GM23338 (cell line): ENCODE measurements at regions not wholly inside any gene's neighbourhood (a gene's known extent, or its start where the extent isn't known, plus 50 kb on each side); places are given as distances from the start of the nearest gene placed in this dataset.

Source experiments
- ATAC-seq: fragments of 200-7000 bp; cut with Tn5 transposase; 3 replicates; pipeline ENCODE4 v1.9.1; 2020
- DNase-seq: peaks from one replicate; pipeline ENCODE4 v3.0.0-alpha.2; 2015; ENCODE audit warnings: low spot score
- H2AFZ ChIP-seq: fragments of 200-600 bp; sonication (generic); 2 replicates; pipeline ENCODE4 v1.8.0; 2016; ENCODE audit warnings: antibody characterized with exemption, mild to moderate bottlenecking, moderate library complexity
- H3F3A ChIP-seq: fragments of 200-600 bp; sonication (generic); replicated peaks from 2 replicates; pipeline ENCODE4 v1.8.0; 2017; ENCODE audit warnings: antibody characterized with exemption, mixed run types, low read depth
- H3K27ac ChIP-seq: fragments of 200-600 bp; sonication (generic); 2 replicates; pipeline ENCODE4 v1.6.1; 2016; ENCODE audit warnings: low read depth
- H3K27me3 ChIP-seq: fragments of 200-600 bp; sonication (generic); 2 replicates; pipeline ENCODE4 v1.8.0; 2016; ENCODE audit warnings: mild to moderate bottlenecking, mixed run types, moderate library complexity; ENCODE audit not compliant: insufficient read depth
- H3K36me3 ChIP-seq: fragments of 200-600 bp; sonication (generic); 2 replicates; pipeline ENCODE4 v1.8.0; 2016; ENCODE audit warnings: mild to moderate bottlenecking; ENCODE audit not compliant: insufficient read depth
- H3K4me1 ChIP-seq: fragments of 200-600 bp; sonication (generic); 2 replicates; pipeline ENCODE4 v1.8.0; 2016; ENCODE audit warnings: mild to moderate bottlenecking, moderate library complexity; ENCODE audit not compliant: insufficient read depth
- H3K4me2 ChIP-seq: fragments of 200-600 bp; sonication (generic); 2 replicates; pipeline ENCODE4 v1.7.1; 2017; ENCODE audit warnings: mixed run types
- H3K4me3 ChIP-seq: fragments of 200-600 bp; sonication (generic); 2 replicates; pipeline ENCODE4 v1.6.1; 2016; ENCODE audit warnings: mixed run types
- H3K79me2 ChIP-seq: fragments of 200-600 bp; sonication (generic); replicated peaks from 2 replicates; pipeline ENCODE4 v1.8.0; 2017; ENCODE audit warnings: mild to moderate bottlenecking; ENCODE audit not compliant: insufficient read depth
- H3K9me2 ChIP-seq: fragments of 200-600 bp; sonication (generic); 2 replicates; pipeline ENCODE4 v1.8.0; 2017; ENCODE audit not compliant: insufficient read depth
- H4K20me1 ChIP-seq: fragments of 200-600 bp; sonication (generic); replicated peaks from 2 replicates; pipeline ENCODE4 v1.8.0; 2017; ENCODE audit warnings: mild to moderate bottlenecking; ENCODE audit not compliant: insufficient read depth
- H3K27ac Mint-ChIP-seq: 2 replicates; pipeline ENCODE4 v1.8.0; 2020; ENCODE audit warnings: inconsistent platforms, mild to moderate bottlenecking, moderate library complexity, mixed read lengths
- H3K27me3 Mint-ChIP-seq: 3 replicates; pipeline ENCODE4 v1.8.0; 2022; ENCODE audit warnings: low read depth, mild to moderate bottlenecking, moderate library complexity, mixed read lengths, inconsistent platforms; ENCODE audit not compliant: insufficient read depth, poor library complexity
- H3K36me3 Mint-ChIP-seq: 3 replicates; pipeline ENCODE4 v1.8.0; 2021; ENCODE audit warnings: low read depth, mild to moderate bottlenecking, inconsistent platforms, moderate library complexity, mixed read lengths
- H3K4me1 Mint-ChIP-seq: 3 replicates; pipeline ENCODE4 v1.8.0; 2020; ENCODE audit warnings: mild to moderate bottlenecking, inconsistent platforms, mixed read lengths
- H3K4me3 Mint-ChIP-seq: 3 replicates; pipeline ENCODE4 v1.8.0; 2021; ENCODE audit warnings: moderate library complexity, mild to moderate bottlenecking, inconsistent platforms, mixed read lengths
- H3K9me3 Mint-ChIP-seq: 3 replicates; pipeline ENCODE4 v1.8.0; 2020; ENCODE audit warnings: moderate library complexity, mild to moderate bottlenecking, inconsistent platforms, mixed read lengths
- CREB1 ChIP-seq: fragments of 250-450 bp; sonication (Bioruptor Pico); IDR thresholded peaks from 2 replicates; pipeline ENCODE4 v1.5.0; 2020; ENCODE audit warnings: low read depth, mild to moderate bottlenecking, moderate library complexity
- EZH2 ChIP-seq: fragments of 200-600 bp; sonication (generic); IDR thresholded peaks from one replicate; pipeline ENCODE4 v1.8.0; 2017; ENCODE audit warnings: antibody characterized with exemption, mild to moderate bottlenecking, low read depth; ENCODE audit not compliant: unreplicated experiment
- EZH2phosphoT487 ChIP-seq: fragments of 200-600 bp; sonication (generic); IDR thresholded peaks from one replicate; pipeline ENCODE4 v1.8.1; 2018; ENCODE audit warnings: antibody characterized with exemption; ENCODE audit not compliant: unreplicated experiment
- JUNB ChIP-seq: IDR thresholded peaks from one replicate; pipeline ENCODE4 v1.6.1; 2016; ENCODE audit warnings: antibody characterized with exemption; ENCODE audit not compliant: unreplicated experiment
- NANOG ChIP-seq: IDR thresholded peaks from 2 replicates; pipeline ENCODE4 v1.6.1; 2016; ENCODE audit warnings: antibody characterized with exemption, borderline replicate concordance
- POLR2AphosphoS5 ChIP-seq: IDR thresholded peaks from 2 replicates; pipeline ENCODE4 v1.6.1; 2016; ENCODE audit warnings: antibody characterized with exemption, low read depth
- STAT1 ChIP-seq: IDR thresholded peaks from one replicate; pipeline ENCODE4 v1.6.1; 2016; ENCODE audit warnings: antibody characterized with exemption; ENCODE audit not compliant: unreplicated experiment
- ZNF114 ChIP-seq: fragments of 250-450 bp; sonication (Bioruptor Pico); IDR thresholded peaks from 2 replicates; pipeline ENCODE4 v1.5.0; 2020; ENCODE audit warnings: mild to moderate bottlenecking, moderate library complexity
- ZNF331 ChIP-seq: fragments of 250-450 bp; sonication (Bioruptor Pico); IDR thresholded peaks from 2 replicates; pipeline ENCODE4 v1.5.0; 2020; ENCODE audit warnings: low read depth, mild to moderate bottlenecking, moderate library complexity
- TF ChIP-seq, protein P1 (sequence below): IDR thresholded peaks from one replicate; pipeline ENCODE4 v1.6.1; 2018; ENCODE audit warnings: antibody characterized with exemption; ENCODE audit not compliant: unreplicated experiment
- TF ChIP-seq, protein P2 (sequence below), 2 experiments: fragments of 200-600 bp in 1 of 2; sonication (generic) in 1 of 2; conservative IDR thresholded peaks; 2 replicates each; pipeline versions ENCODE4 v1.5.1 to v1.6.1; 2016 to 2017; ENCODE audit warnings: antibody characterized with exemption in 2 of 2, low read depth in 2 of 2, mild to moderate bottlenecking in 2 of 2, moderate library complexity in 1 of 2
- TF ChIP-seq, protein P3 (sequence below): IDR thresholded peaks from 2 replicates; pipeline ENCODE4 v1.6.1; 2016; ENCODE audit warnings: antibody characterized with exemption

DNA sequence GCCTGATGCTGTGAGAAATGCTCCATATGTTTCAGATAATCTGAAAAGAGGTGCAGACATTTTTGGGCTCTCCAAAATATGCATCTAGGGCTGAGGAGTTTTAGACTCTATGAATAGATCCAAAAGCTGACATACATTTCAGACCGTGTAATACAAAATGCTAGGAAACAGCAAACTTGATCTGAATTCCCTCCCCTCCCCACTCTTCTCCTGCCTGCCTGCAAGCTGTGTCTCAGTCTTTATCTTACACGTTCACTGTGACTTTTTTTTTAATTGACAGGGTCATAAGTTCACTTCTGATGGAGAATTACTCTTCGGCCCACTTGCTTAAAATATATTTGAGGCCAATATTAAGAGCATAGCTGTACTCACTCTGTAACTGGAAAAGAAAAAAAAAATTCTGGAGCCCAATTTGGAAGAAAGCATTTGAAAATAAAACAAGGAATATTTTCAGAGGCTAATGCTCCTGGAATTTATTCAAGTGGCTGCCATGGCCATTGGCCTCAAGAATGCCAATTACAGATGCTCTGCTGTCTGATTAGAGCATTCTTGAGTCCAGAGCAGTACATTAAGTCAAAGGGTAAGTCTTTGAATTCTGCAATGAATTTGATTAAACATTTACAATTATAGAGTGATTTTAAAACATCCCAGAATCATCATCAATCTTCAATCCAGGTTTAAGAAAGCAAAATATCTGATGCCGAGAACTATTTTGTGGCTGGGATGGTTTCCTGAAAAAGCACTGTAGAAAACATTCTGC is 146.2 kb upstream of the SEMA6D start (continued):
- TF ChIP-seq, protein P1, sequence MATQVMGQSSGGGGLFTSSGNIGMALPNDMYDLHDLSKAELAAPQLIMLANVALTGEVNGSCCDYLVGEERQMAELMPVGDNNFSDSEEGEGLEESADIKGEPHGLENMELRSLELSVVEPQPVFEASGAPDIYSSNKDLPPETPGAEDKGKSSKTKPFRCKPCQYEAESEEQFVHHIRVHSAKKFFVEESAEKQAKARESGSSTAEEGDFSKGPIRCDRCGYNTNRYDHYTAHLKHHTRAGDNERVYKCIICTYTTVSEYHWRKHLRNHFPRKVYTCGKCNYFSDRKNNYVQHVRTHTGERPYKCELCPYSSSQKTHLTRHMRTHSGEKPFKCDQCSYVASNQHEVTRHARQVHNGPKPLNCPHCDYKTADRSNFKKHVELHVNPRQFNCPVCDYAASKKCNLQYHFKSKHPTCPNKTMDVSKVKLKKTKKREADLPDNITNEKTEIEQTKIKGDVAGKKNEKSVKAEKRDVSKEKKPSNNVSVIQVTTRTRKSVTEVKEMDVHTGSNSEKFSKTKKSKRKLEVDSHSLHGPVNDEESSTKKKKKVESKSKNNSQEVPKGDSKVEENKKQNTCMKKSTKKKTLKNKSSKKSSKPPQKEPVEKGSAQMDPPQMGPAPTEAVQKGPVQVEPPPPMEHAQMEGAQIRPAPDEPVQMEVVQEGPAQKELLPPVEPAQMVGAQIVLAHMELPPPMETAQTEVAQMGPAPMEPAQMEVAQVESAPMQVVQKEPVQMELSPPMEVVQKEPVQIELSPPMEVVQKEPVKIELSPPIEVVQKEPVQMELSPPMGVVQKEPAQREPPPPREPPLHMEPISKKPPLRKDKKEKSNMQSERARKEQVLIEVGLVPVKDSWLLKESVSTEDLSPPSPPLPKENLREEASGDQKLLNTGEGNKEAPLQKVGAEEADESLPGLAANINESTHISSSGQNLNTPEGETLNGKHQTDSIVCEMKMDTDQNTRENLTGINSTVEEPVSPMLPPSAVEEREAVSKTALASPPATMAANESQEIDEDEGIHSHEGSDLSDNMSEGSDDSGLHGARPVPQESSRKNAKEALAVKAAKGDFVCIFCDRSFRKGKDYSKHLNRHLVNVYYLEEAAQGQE: no peak
- TF ChIP-seq NANOG (no peak), POLR2AphosphoS5 (no peak), EZH2 (no peak), EZH2phosphoT487 (no peak), JUNB (no peak), STAT1 (no peak), ZNF331 (CRISPR knock-in tag) (no peak), ZNF114 (CRISPR knock-in tag) (no peak), CREB1 (CRISPR knock-in tag) (no peak)
- TF ChIP-seq, protein P2, sequence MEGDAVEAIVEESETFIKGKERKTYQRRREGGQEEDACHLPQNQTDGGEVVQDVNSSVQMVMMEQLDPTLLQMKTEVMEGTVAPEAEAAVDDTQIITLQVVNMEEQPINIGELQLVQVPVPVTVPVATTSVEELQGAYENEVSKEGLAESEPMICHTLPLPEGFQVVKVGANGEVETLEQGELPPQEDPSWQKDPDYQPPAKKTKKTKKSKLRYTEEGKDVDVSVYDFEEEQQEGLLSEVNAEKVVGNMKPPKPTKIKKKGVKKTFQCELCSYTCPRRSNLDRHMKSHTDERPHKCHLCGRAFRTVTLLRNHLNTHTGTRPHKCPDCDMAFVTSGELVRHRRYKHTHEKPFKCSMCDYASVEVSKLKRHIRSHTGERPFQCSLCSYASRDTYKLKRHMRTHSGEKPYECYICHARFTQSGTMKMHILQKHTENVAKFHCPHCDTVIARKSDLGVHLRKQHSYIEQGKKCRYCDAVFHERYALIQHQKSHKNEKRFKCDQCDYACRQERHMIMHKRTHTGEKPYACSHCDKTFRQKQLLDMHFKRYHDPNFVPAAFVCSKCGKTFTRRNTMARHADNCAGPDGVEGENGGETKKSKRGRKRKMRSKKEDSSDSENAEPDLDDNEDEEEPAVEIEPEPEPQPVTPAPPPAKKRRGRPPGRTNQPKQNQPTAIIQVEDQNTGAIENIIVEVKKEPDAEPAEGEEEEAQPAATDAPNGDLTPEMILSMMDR (conservative IDR thresholded peaks at IDR 0.05; ENCODE audit: low read depth in 2 of 2): no peak
- TF ChIP-seq, protein P3, sequence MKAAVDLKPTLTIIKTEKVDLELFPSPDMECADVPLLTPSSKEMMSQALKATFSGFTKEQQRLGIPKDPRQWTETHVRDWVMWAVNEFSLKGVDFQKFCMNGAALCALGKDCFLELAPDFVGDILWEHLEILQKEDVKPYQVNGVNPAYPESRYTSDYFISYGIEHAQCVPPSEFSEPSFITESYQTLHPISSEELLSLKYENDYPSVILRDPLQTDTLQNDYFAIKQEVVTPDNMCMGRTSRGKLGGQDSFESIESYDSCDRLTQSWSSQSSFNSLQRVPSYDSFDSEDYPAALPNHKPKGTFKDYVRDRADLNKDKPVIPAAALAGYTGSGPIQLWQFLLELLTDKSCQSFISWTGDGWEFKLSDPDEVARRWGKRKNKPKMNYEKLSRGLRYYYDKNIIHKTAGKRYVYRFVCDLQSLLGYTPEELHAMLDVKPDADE: no peak

DNA sequence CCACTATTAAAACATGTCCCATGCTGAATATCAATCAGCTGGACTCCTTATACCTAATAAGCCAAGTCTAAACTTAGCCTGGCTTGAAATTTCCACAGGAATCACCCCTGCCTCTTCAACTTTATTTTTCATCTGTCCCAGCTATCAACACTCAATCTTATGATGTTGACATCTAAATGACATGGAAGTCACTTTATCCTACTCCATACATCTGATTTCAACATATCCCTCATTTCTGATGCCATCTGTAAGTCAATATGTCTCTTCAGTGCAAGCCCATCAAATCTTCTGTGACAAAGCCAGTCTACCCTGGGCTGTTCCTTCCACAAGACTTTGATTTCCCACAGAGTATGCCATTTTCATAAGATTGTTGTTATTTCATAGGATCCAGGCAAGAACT is 143.6 kb upstream of the SEMA6D start:
- Histone ChIP-seq H3K27ac (no peak overlapping the region), H3K79me2 (no peaks in the 10 kb centered on the region), H2AFZ (peak overlapping the region; percentile 30; the same call in 1 of the 2 replicates), H4K20me1 (no peaks in the 10 kb centered on the region), H3K4me2 (no peak overlapping the region), H3K27me3 (no peaks in the 10 kb centered on the region), H3K4me3 (no peak overlapping the region), H3F3A (no peaks in the 10 kb centered on the region), H3K9me2 (no peaks in the 10 kb centered on the region; the same call in 1 of the 2 replicates), H3K36me3 (no peaks in the 10 kb centered on the region), H3K4me1 (peaks cover 3% of the 10 kb centered on the region; the same call in 1 of the 2 replicates)
- no peak for DNase-seq
- no peak overlapping the region for H3K27ac Mint-ChIP-seq
- no peaks in the 10 kb centered on the region for H3K9me3 Mint-ChIP-seq
- no peak overlapping the region for H3K4me3 Mint-ChIP-seq
- no peaks in the 10 kb centered on the region for H3K4me1 Mint-ChIP-seq
- TF ChIP-seq, protein P2 (conservative IDR thresholded peaks at IDR 0.05; ENCODE audit: low read depth in 2 of 2): no peak
- TF ChIP-seq JUNB (no peak), NANOG (no peak)
- TF ChIP-seq, protein P3: no peak
- H3K27me3 Mint-ChIP-seq: peaks cover 2% of the 10 kb centered on the region
- H3K36me3 Mint-ChIP-seq: no peaks in the 10 kb centered on the region
- ATAC-seq: no peak
